Karpas-422 (cell line): ENCODE measurements at regions not wholly inside any gene's neighbourhood (a gene's known extent, or its start where the extent isn't known, plus 50 kb on each side); places are given as distances from the start of the nearest gene placed in this dataset.
"Not testable (repeated sequence)": the region's sequence is repeated elsewhere in the genome, so short reads cannot be mapped to it uniquely, and the experiment has no call there.

Experiments used
- DNase-seq: peaks from one replicate; pipeline ENCODE4 v3.0.0-alpha.2; 2015
- H2AFZ ChIP-seq: fragments of 200-600 bp; sonication (generic); 2 replicates; pipeline ENCODE4 v1.6.1; 2014; ENCODE audit warnings: antibody characterized with exemption, low read length, mixed read lengths
- H3K27ac ChIP-seq: fragments of 200-600 bp; sonication (generic); 2 replicates; pipeline ENCODE4 v1.5.1; 2014; ENCODE audit warnings: mild to moderate bottlenecking, low read length, moderate library complexity
- H3K27me3 ChIP-seq: fragments of 200-600 bp; sonication (generic); 2 replicates; pipeline ENCODE4 v1.6.1; 2014; ENCODE audit warnings: low read length, mixed read lengths
- H3K36me3 ChIP-seq: fragments of 200-600 bp; sonication (generic); 2 replicates; pipeline ENCODE4 v1.6.1; 2014; ENCODE audit warnings: low read length, mixed read lengths; ENCODE audit not compliant: insufficient read depth
- H3K4me1 ChIP-seq: fragments of 200-600 bp; sonication (generic); 2 replicates; pipeline ENCODE4 v1.6.1; 2014; ENCODE audit warnings: mild to moderate bottlenecking, low read length, mixed read lengths
- H3K4me2 ChIP-seq: fragments of 200-600 bp; sonication (generic); 2 replicates; pipeline ENCODE4 v1.6.1; 2014; ENCODE audit warnings: low read length, low read depth, mild to moderate bottlenecking; ENCODE audit not compliant: poor library complexity, severe bottlenecking
- H3K4me3 ChIP-seq: fragments of 200-600 bp; sonication (generic); 2 replicates; pipeline ENCODE4 v1.5.1; 2014; ENCODE audit warnings: mild to moderate bottlenecking, antibody characterized with exemption, low read length, mixed read lengths
- H3K79me2 ChIP-seq: fragments of 200-600 bp; sonication (generic); 2 replicates; pipeline ENCODE4 v1.6.1; 2014; ENCODE audit warnings: mild to moderate bottlenecking, low read length, mixed read lengths
- H3K9ac ChIP-seq: fragments of 200-600 bp; sonication (generic); 2 replicates; pipeline ENCODE4 v1.6.0; 2014; ENCODE audit warnings: low read length
- H3K9me2 ChIP-seq: fragments of 200-600 bp; sonication (generic), shearing (Covaris generic); replicated peaks from 2 replicates; pipeline ENCODE4 v1.6.0; 2014; ENCODE audit warnings: mild to moderate bottlenecking, low read length, moderate library complexity; ENCODE audit not compliant: insufficient read depth
- H3K9me3 ChIP-seq: fragments of 300-700, 200-600 bp; sonication (generic); 2 replicates; pipeline ENCODE4 v1.6.1; 2014; ENCODE audit warnings: low read length, mixed read lengths
- H4K20me1 ChIP-seq: fragments of 200-600 bp; sonication (generic); 2 replicates; pipeline ENCODE4 v1.6.1; 2014; ENCODE audit warnings: mild to moderate bottlenecking, antibody characterized with exemption, low read length, low read depth; ENCODE audit not compliant: insufficient read depth

DNA sequence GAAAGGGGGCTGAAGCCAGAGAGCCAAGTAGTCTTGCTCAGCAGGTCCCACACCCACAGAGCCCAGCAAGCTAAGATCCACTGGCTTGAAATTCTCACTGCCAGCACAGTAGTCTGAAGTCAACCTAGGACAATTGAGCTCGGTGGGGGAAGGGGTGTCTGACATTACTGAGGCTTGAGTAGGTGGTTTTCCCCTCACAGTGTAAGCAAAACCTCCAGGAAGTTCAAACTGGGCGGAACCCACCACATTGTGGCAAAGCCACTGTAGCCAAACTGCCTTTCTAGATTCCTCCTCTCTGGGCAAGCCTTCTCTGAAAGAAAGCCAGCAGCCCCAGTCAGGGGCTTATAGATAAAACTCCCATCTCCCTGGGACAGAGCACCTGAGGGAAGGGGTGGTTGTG lies 630.9 kb upstream of the ITGA1 start:
- not testable (repeated sequence) for H3K9me2 ChIP-seq, H3K27me3 ChIP-seq, H3K27ac ChIP-seq, H3K9ac ChIP-seq, H3K79me2 ChIP-seq, H3K36me3 ChIP-seq, H3K4me3 ChIP-seq, H3K4me1 ChIP-seq, H3K9me3 ChIP-seq, H4K20me1 ChIP-seq, DNase-seq, H2AFZ ChIP-seq, H3K4me2 ChIP-seq

DNA sequence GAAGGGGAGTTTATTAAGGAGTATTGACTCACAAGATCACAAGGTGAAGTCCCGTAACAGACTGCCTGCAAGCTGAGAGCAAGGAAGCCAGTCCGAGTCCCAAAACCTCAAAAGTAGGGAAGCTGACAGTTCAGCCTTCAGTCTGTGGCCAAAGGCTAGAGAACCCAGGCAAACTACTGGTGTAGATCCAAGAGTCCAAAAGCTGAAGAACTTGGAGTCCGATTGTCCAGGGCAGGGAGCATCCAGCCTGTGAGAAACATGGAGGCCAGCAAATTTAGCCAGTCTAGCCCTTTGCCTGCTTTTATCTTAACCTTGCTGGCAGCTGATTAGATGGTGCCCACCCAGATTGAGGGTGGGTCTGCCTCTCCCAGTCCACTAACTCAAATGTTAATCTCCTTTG lies 621.9 kb upstream of the ITGA1 start:
- H3K27me3 ChIP-seq, H3K9me2 ChIP-seq, DNase-seq, H3K79me2 ChIP-seq, H2AFZ ChIP-seq, H3K4me3 ChIP-seq, H4K20me1 ChIP-seq, H3K27ac ChIP-seq, H3K4me2 ChIP-seq, H3K36me3 ChIP-seq, H3K9me3 ChIP-seq, H3K9ac ChIP-seq, H3K4me1 ChIP-seq: not testable (repeated sequence)

DNA sequence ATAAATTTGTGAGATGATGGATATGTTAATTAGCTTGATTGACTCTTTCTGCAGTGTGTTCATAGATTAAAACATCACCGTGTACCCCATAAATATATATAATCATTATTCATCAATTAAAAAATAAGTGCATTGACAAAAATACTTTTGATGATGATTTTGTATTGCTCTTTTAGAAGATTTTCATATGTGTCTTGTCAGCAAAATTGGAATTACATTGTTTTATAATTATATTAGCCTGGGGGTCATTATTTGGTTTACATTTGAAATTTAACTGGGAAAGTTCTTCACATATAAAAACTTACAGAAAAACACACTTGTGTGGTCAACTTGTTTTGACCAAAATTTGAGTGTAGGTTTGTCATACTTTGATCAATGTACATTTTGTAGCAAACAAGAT lies 614.6 kb upstream of the ITGA1 start:
- no peak overlapping the region for H3K4me3 ChIP-seq
- no peaks in the 10 kb centered on the region for H3K4me1 ChIP-seq
- no peaks in the 10 kb centered on the region for H3K79me2 ChIP-seq
- H3K9me3 ChIP-seq: peaks cover 18% of the 10 kb centered on the region; the same call in 1 of the 2 replicates
- no peak overlapping the region for H3K27ac ChIP-seq
- H4K20me1 ChIP-seq: no peaks in the 10 kb centered on the region
- no peak overlapping the region for H2AFZ ChIP-seq
- H3K9ac ChIP-seq: no peak overlapping the region
- H3K9me2 ChIP-seq: no peaks in the 10 kb centered on the region
- no peaks in the 10 kb centered on the region for H3K36me3 ChIP-seq
- H3K27me3 ChIP-seq: no peaks in the 10 kb centered on the region
- DNase-seq: no peak
- H3K4me2 ChIP-seq: no peak overlapping the region

DNA sequence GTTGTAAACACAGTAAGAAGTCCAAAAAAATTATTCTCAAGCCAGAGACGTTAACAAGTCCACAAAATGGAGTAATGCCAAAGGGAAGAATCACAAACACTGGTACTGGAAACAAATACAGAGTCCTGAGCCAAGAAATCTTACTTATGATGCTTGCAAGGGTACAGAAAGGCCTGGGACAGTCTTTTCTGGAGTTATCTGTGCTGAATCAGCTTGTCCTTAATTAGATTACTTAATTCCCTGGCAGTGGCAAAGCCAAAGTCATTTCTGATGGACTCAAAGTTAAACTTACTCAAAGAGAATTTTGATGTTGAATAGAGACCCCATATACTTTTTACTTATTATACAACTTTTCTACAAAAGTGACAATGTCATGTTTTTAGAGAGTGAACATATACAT lies 610.5 kb upstream of the ITGA1 start:
- Histone ChIP-seq H3K4me3 (no peak overlapping the region), H3K9ac (no peak overlapping the region), H3K27me3 (no peaks in the 10 kb centered on the region), H3K4me1 (no peaks in the 10 kb centered on the region), H3K9me2 (no peaks in the 10 kb centered on the region), H3K79me2 (no peaks in the 10 kb centered on the region), H3K9me3 (peaks cover 11% of the 10 kb centered on the region; the same call in 1 of the 2 replicates), H3K4me2 (no peak overlapping the region), H3K27ac (no peak overlapping the region), H4K20me1 (no peaks in the 10 kb centered on the region), H3K36me3 (no peaks in the 10 kb centered on the region), H2AFZ (no peak overlapping the region)
- DNase-seq: no peak

DNA sequence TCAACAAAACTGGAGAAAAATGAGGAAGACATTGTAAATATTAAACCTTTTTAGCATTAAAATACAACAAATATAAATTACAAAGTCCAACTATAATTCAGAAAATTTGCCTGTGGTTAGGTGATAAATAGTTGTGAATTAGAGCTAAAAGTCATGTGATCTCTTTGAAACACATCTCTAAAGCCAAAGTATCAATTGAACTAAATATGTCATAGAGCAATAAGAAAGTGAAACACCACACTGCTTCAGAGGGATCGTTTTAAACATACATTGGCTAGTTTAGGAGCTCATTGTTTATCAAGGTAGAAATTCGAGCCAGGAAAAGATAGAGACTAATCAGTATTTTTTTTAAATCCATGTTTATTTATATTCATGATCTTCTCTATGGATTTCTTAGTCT lies 606.3 kb upstream of the ITGA1 start:
- Histone ChIP-seq H3K4me2 (no peak overlapping the region), H3K4me1 (no peaks in the 10 kb centered on the region), H4K20me1 (no peaks in the 10 kb centered on the region), H3K9me3 (peaks cover 9% of the 10 kb centered on the region; the same call in 1 of the 2 replicates), H3K27me3 (no peaks in the 10 kb centered on the region), H3K9ac (no peak overlapping the region), H3K27ac (no peak overlapping the region), H3K79me2 (no peaks in the 10 kb centered on the region), H3K4me3 (no peak overlapping the region), H3K36me3 (no peaks in the 10 kb centered on the region), H3K9me2 (no peaks in the 10 kb centered on the region), H2AFZ (no peak overlapping the region)
- no peak for DNase-seq

DNA sequence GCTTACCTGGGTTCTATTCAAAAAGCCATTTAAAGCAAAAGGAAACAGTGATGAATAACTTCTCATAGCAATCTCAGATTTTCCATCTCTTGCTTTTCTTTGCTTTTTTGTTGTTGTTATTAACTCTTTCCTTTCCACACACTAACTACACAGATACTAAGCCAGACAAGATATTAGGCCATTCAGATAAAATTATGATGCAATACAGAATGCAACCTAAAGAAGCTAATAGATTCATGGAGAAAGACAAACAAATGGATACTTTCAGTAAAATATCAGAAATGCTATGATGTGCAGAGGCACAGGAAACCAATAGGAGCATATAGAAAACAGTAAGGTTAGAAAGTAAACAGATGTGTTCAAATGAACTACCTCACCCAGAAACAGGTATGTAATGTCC lies 597.0 kb upstream of the ITGA1 start:
- DNase-seq: no peak
- Histone ChIP-seq H2AFZ (no peak overlapping the region), H3K36me3 (no peaks in the 10 kb centered on the region), H3K9ac (no peak overlapping the region), H3K79me2 (no peaks in the 10 kb centered on the region), H3K4me1 (no peaks in the 10 kb centered on the region), H4K20me1 (no peaks in the 10 kb centered on the region), H3K27ac (no peak overlapping the region), H3K27me3 (no peaks in the 10 kb centered on the region), H3K4me2 (no peak overlapping the region), H3K9me2 (no peaks in the 10 kb centered on the region; the same call in 1 of the 2 replicates), H3K4me3 (no peak overlapping the region), H3K9me3 (peaks cover 4% of the 10 kb centered on the region; the same call in 1 of the 2 replicates)

DNA sequence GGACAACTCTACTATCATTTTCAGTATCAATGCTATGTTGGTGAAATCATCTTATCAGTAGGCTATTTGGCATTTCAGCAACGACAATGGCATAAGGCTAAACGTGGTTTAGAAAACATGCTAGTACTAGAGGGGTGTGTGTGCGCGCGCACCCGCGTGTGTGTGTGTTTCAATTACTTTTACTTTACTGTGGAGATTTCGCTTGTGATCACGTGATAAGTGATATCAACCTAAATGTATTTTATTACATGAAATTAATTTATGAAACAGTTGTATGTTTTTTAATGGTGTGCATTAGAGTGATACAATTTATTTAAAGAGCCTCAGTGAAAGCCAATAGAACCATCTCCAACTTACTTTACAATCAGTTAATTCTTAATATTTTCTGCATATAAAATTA lies 587.9 kb upstream of the ITGA1 start:
- Histone ChIP-seq H3K4me2 (no peak overlapping the region), H3K9ac (no peak overlapping the region), H2AFZ (no peak overlapping the region), H3K36me3 (no peaks in the 10 kb centered on the region), H3K9me2 (no peaks in the 10 kb centered on the region), H3K27me3 (no peaks in the 10 kb centered on the region), H3K4me3 (no peak overlapping the region), H3K9me3 (peaks cover 5% of the 10 kb centered on the region), H3K79me2 (no peaks in the 10 kb centered on the region), H4K20me1 (no peaks in the 10 kb centered on the region), H3K27ac (no peak overlapping the region), H3K4me1 (no peaks in the 10 kb centered on the region)
- no peak for DNase-seq

DNA sequence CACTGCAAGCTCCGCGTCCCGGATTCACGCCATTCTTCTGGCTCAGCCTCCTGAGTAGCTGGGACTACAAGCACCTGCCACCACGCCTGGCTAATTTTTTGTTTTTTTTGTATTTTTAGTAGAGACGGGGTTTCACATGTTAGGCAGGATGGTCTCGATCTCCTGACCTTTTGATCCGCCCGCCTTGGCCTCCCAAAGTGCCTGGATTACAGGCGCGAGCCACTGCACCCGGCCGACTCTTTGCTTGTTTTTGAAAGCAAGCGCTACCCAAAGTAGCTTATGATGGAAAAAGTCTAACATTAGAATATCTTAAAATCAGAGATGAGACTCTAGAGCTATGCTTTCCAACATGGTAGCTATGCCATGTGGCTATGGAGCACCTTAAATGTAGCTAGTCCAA lies 585.5 kb upstream of the ITGA1 start:
- H3K79me2 ChIP-seq: no peaks in the 10 kb centered on the region
- H3K27me3 ChIP-seq: no peaks in the 10 kb centered on the region

DNA sequence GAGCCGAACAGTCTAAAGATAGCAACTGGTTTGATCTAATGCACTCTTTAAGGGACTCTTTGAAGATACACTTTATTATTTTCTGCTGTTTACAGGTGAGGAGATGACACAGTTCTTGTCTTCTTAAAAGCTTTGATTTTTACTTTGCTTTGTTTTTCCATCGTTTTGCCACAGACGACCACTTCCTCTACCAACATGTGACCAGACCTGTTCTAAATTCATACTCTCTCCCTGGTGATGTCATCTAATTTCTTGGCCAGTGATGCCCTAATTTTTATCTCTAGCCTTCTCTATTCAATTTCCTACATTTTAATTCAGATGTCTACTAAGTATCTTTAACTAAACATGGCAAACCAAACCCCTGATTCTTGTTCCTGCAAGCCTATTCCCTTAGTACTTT lies 583.4 kb upstream of the ITGA1 start:
- H3K4me1 ChIP-seq: no peaks in the 10 kb centered on the region
- H3K4me3 ChIP-seq: no peak overlapping the region
- no peak for DNase-seq
- H3K9me2 ChIP-seq: no peaks in the 10 kb centered on the region; the same call in 1 of the 2 replicates
- no peaks in the 10 kb centered on the region for H3K79me2 ChIP-seq
- no peaks in the 10 kb centered on the region for H4K20me1 ChIP-seq
- H2AFZ ChIP-seq: no peak overlapping the region
- H3K36me3 ChIP-seq: no peaks in the 10 kb centered on the region
- H3K9ac ChIP-seq: no peak overlapping the region
- H3K27ac ChIP-seq: no peak overlapping the region
- no peak overlapping the region for H3K4me2 ChIP-seq
- no peaks in the 10 kb centered on the region for H3K27me3 ChIP-seq
- H3K9me3 ChIP-seq: no peaks in the 10 kb centered on the region; the same call in none of the 2 replicates

More for the DNA sequence above, 585.5 kb upstream of the ITGA1 start:
- Histone ChIP-seq H4K20me1 (no peaks in the 10 kb centered on the region), H3K9me3 (peaks cover 5% of the 10 kb centered on the region), H3K27ac (no peak overlapping the region), H3K4me2 (no peak overlapping the region), H3K4me1 (no peaks in the 10 kb centered on the region), H3K36me3 (no peaks in the 10 kb centered on the region), H3K4me3 (no peak overlapping the region), H2AFZ (no peak overlapping the region), H3K9ac (no peak overlapping the region), H3K9me2 (no peaks in the 10 kb centered on the region; the same call in 1 of the 2 replicates)
- DNase-seq: no peak
